Fibroblast of the aortic adventitia (primary cell): ENCODE measurements at regions not wholly inside any gene's neighbourhood (a gene's known extent, or its start where the extent isn't known, plus 50 kb on each side); places are given as distances from the start of the nearest gene placed in this dataset.
"Not testable (repeated sequence)": the region's sequence is repeated elsewhere in the genome, so short reads cannot be mapped to it uniquely, and the experiment has no call there.

Experiments used
- DNase-seq: peaks from one replicate; pipeline ENCODE4 v3.0.0-alpha.2; 2010; ENCODE audit warnings: low read depth
- H3K4me3 ChIP-seq: 2 replicates; pipeline ENCODE4 v1.5.1; 2011; ENCODE audit warnings: low read depth, mild to moderate bottlenecking, control low read depth, low read length, moderate library complexity
- CTCF ChIP-seq: IDR thresholded peaks from 2 replicates; pipeline ENCODE4 v1.5.1; 2011; ENCODE audit warnings: mild to moderate bottlenecking, low read length, control low read depth, inconsistent platforms; ENCODE audit not compliant: insufficient read depth

GRCh38 chr2:8251291-8251690 lies 430.6 kb upstream of the ID2 start:
- no peak for DNase-seq
- no peak for TF ChIP-seq CTCF
- H3K4me3 ChIP-seq, result no peak overlapping the region

- TF ChIP-seq CTCF, result no peak
- DNase-seq, result no peak
- H3K4me3 ChIP-seq, result no peak overlapping the region
Observed at GRCh38 chr2:8251856-8252255, 430.0 kb upstream of the ID2 start.

GRCh38 chr2:8252997-8253694 lies 428.7 kb upstream of the ID2 start:
- no peak for TF ChIP-seq CTCF
- DNase-seq, result no peak
- H3K4me3 ChIP-seq, result no peak overlapping the region

GRCh38 chr2:8253781-8254180 lies 428.1 kb upstream of the ID2 start:
- no peak for DNase-seq
- TF ChIP-seq CTCF, result no peak
- H3K4me3 ChIP-seq, result no peak overlapping the region

GRCh38 chr2:8254214-8254613 lies 427.6 kb upstream of the ID2 start:
- DNase-seq, H3K4me3 ChIP-seq: not testable (repeated sequence)

GRCh38 chr2:8254791-8255447 lies 426.9 kb upstream of the ID2 start:
- no peak for TF ChIP-seq CTCF
- no peak for DNase-seq
- no peak overlapping the region for H3K4me3 ChIP-seq

GRCh38 chr2:8255448-8255800 lies 426.4 kb upstream of the ID2 start:
- H3K4me3 ChIP-seq, result no peak overlapping the region
- peak; percentile 36 for DNase-seq
- no peak for TF ChIP-seq CTCF
